Lung (tissue), 11 donors: ENCODE measurements at regions not wholly inside any gene's neighbourhood (a gene's known extent, or its start where the extent isn't known, plus 50 kb on each side); places are given as distances from the start of the nearest gene placed in this dataset.

ENCODE experiments used
- ATAC-seq: fragments of 200-7000 bp; cut with Tn5 transposase; one replicate; pipeline ENCODE4 v1.9.1; 2020; ENCODE audit warnings: moderate number of reproducible peaks; ENCODE audit not compliant: insufficient read depth, low FRiP score
- DNase-seq, 3 donors: peaks; one replicate each; pipeline ENCODE4 v3.0.0-alpha.2; 2013 to 2017
- H3K27ac ChIP-seq, 2 donors: one replicate each; pipeline ENCODE4 v1.5.1; 2013; ENCODE audit warnings: mild to moderate bottlenecking in 2 of 2, moderate library complexity in 2 of 2, control low read depth in 1 of 2, inconsistent platforms in 1 of 2, low read depth in 1 of 2, low read length in 1 of 2
- H3K27me3 ChIP-seq, 3 donors: one replicate each; pipeline ENCODE4 v1.5.1; 2013; ENCODE audit warnings: low read length in 2 of 3; ENCODE audit not compliant: control insufficient read depth in 3 of 3, insufficient read depth in 3 of 3
- H3K36me3 ChIP-seq, 4 donors: one replicate each; pipeline ENCODE4 v1.5.1; 2013; ENCODE audit warnings: low read length in 4 of 4, mild to moderate bottlenecking in 1 of 4, moderate library complexity in 1 of 4; ENCODE audit not compliant: control insufficient read depth in 4 of 4, insufficient read depth in 4 of 4
- H3K4me1 ChIP-seq, 5 donors: one replicate each; pipeline ENCODE4 v1.5.1; 2013; ENCODE audit warnings: low read length in 5 of 5, mild to moderate bottlenecking in 2 of 5, moderate library complexity in 1 of 5; ENCODE audit not compliant: control insufficient read depth in 5 of 5, insufficient read depth in 5 of 5
- H3K4me3 ChIP-seq: one replicate; pipeline ENCODE4 v1.5.1; 2013; ENCODE audit warnings: mild to moderate bottlenecking, control low read depth, moderate library complexity
- H3K9ac ChIP-seq, 2 donors: one replicate each; pipeline ENCODE4 v1.5.1; 2013; ENCODE audit warnings: low read length in 2 of 2, control low read depth in 1 of 2; ENCODE audit not compliant: insufficient read depth in 1 of 2
- H3K9me3 ChIP-seq, 4 donors: one replicate each; pipeline ENCODE4 v1.5.1; 2013; ENCODE audit warnings: low read length in 3 of 4, mild to moderate bottlenecking in 1 of 4, moderate library complexity in 1 of 4; ENCODE audit not compliant: control insufficient read depth in 4 of 4, insufficient read depth in 3 of 4
- WGBS, 2 donors: extraction: QIAGEN DNeasy Blood & Tissue Kit; methylation state at CpG; one replicate each; pipeline ENCODE4 v1.1.7; 2013; 5-methylcytosine and 5-hydroxymethylcytosine counted together
- TF ChIP-seq, protein P1 (sequence below): IDR thresholded peaks from 2 replicates; pipeline ENCODE4 v1.5.1; 2012; ENCODE audit warnings: mild to moderate bottlenecking; ENCODE audit errors: control extremely low read depth, extremely low read depth
- donor health status: control.
- donor health status: control.
- donor health status: Bipolar disorder and iron deficiency.
- donor health status: healthy.
- donor health status: DM: yes; HTN: yes; CAD: no.

DNA sequence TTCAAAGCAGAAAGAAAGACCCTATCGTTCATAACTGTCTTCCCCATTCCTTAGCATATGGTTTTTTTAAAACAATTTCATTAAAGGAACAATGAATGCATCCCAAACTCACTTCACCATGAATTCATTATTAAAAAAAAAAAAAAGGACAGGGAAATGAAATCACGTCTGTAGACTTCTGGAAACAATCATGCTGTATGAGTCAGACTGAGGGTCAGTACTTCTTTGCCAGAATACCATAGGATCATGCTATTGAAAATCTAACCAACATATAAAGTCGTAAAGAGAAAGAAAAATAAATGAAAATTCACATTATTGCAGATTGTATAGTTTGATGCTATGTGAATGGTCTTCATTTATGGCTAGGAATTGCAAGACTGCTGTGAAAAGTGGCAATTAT lies 144.4 kb downstream of the PCDH18 start:
- no peaks in the 10 kb centered on the region for H3K9me3 ChIP-seq
- H3K27me3 ChIP-seq = no peaks in the 10 kb centered on the region
- H3K9ac ChIP-seq = no peak overlapping the region
- no peak for ATAC-seq
- no peak for DNase-seq
- no peak overlapping the region for H3K4me3 ChIP-seq
- TF ChIP-seq, protein P1, sequence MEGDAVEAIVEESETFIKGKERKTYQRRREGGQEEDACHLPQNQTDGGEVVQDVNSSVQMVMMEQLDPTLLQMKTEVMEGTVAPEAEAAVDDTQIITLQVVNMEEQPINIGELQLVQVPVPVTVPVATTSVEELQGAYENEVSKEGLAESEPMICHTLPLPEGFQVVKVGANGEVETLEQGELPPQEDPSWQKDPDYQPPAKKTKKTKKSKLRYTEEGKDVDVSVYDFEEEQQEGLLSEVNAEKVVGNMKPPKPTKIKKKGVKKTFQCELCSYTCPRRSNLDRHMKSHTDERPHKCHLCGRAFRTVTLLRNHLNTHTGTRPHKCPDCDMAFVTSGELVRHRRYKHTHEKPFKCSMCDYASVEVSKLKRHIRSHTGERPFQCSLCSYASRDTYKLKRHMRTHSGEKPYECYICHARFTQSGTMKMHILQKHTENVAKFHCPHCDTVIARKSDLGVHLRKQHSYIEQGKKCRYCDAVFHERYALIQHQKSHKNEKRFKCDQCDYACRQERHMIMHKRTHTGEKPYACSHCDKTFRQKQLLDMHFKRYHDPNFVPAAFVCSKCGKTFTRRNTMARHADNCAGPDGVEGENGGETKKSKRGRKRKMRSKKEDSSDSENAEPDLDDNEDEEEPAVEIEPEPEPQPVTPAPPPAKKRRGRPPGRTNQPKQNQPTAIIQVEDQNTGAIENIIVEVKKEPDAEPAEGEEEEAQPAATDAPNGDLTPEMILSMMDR = no peak
- 76 to 79% methylated on average over 3 of the region's 3 CpGs for WGBS, 2 donors
- no peak overlapping the region for H3K27ac ChIP-seq
- H3K4me1 ChIP-seq = peaks cover 0 to 22% (median 0%) of the 10 kb centered on the region in 5 donors
- H3K36me3 ChIP-seq = no peaks in the 10 kb centered on the region

DNA sequence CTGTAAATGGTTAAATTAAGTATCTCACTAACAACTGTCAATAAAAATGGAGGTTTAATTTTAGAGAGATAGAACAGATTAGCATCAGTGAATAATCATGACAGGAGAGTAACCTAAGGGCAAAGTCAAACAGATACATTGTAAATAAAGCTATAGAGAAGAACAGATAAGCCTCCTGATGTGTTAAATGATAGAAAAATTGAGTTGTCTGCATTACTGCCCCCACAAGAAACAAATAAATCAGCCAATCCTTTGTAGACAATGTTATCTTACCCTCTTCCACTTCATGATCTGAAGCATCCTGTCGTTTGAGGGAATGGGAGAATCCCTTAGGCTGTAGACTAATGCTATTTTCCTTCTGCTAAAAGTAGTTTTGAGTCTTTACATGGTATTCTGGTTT lies 147.8 kb downstream of the PCDH18 start:
- H3K27ac ChIP-seq = no peak overlapping the region
- TF ChIP-seq, protein P1 = no peak
- no peak overlapping the region for H3K4me3 ChIP-seq
- DNase-seq (no peak), ATAC-seq (no peak)
- H3K27me3 ChIP-seq = no peaks in the 10 kb centered on the region
- no peaks in the 10 kb centered on the region for H3K9me3 ChIP-seq
- H3K4me1 ChIP-seq = no peaks in the 10 kb centered on the region
- no peaks in the 10 kb centered on the region for H3K36me3 ChIP-seq
- no peak overlapping the region for H3K9ac ChIP-seq
- WGBS, 2 donors = 42 to 43% methylated on average over 1 of the region's 1 CpG

GRCh38 chr4:137378821-137379220 lies 153.5 kb downstream of the PCDH18 start:
- Histone ChIP-seq H3K27ac (no peak overlapping the region), H3K27me3 (no peaks in the 10 kb centered on the region), H3K9ac (no peak overlapping the region), H3K4me1 (peaks cover 0 to 6% (median 0%) of the 10 kb centered on the region in 5 donors), H3K4me3 (no peak overlapping the region), H3K36me3 (no peaks in the 10 kb centered on the region), H3K9me3 (no peaks in the 10 kb centered on the region)
- WGBS, 2 donors = 80 to 91% methylated on average over 1 of the region's 1 CpG
- ATAC-seq (no peak), DNase-seq (peak in 2 of 3 donors; percentile 45 to 49)
- TF ChIP-seq, protein P1 = no peak

- TF ChIP-seq, protein P1 = no peak
Observed at GRCh38 chr4:137378393-137378792, 153.9 kb downstream of the PCDH18 start.

More at GRCh38 chr4:137378393-137378792, 153.9 kb downstream of the PCDH18 start:
- ATAC-seq (no peak), DNase-seq (no peak)
- Histone ChIP-seq H3K4me1 (peaks cover 0 to 6% (median 0%) of the 10 kb centered on the region in 5 donors), H3K27ac (no peak overlapping the region), H3K36me3 (no peaks in the 10 kb centered on the region), H3K27me3 (no peaks in the 10 kb centered on the region), H3K9ac (no peak overlapping the region), H3K9me3 (no peaks in the 10 kb centered on the region), H3K4me3 (no peak overlapping the region)
- 79 to 80% methylated on average over 3 of the region's 3 CpGs for WGBS, 2 donors
